WTC11 (cell line): ENCODE measurements at regions not wholly inside any gene's neighbourhood (a gene's known extent, or its start where the extent isn't known, plus 50 kb on each side); places are given as distances from the start of the nearest gene placed in this dataset.
"Not testable (repeated sequence)": the region's sequence is repeated elsewhere in the genome, so short reads cannot be mapped to it uniquely, and the experiment has no call there.

Experiments
- CTCF ChIP-seq: fragments of 200-600 bp; IDR thresholded peaks from 2 replicates; pipeline ENCODE4 v1.8.0; 2022; ENCODE audit warnings: antibody characterized with exemption
- JUN ChIP-seq: sonication (generic); formaldehyde crosslinking; IDR thresholded peaks from 2 replicates; pipeline ENCODE4 v1.8.0; 2023; ENCODE audit warnings: mild to moderate bottlenecking, missing genetic modification reagents
- NR1H2 ChIP-seq: sonication (generic); formaldehyde crosslinking; IDR thresholded peaks from 2 replicates; pipeline ENCODE4 v1.9.0; 2021; ENCODE audit warnings: mild to moderate bottlenecking, moderate library complexity, missing genetic modification reagents

GRCh38 chr16:29269192-29269811 is 137.2 kb downstream of the NPIPB11 start:
- not testable (repeated sequence) for TF ChIP-seq CTCF; JUN (CRISPR knock-in tag); NR1H2
